ENCODE measurements at regions not wholly inside any gene's neighbourhood (a gene's known extent, or its start where the extent isn't known, plus 50 kb on each side); places are given as distances from the start of the nearest gene placed in this dataset.
"Not testable (repeated sequence)": the region's sequence is repeated elsewhere in the genome, so short reads cannot be mapped to it uniquely, and the experiment has no call there.

- DNase-seq (ENCODE audit: low spot score in 2 of 2), result peak in 1 of 2 donors; percentile 65
- TF ChIP-seq CTCF (IDR thresholded peaks at IDR 0.05), result peak; percentile 25 to 61 (median 39)
- H3K36me3 ChIP-seq, result no peaks in the 10 kb centered on the region
- no peaks in the 10 kb centered on the region for H3K4me1 ChIP-seq
- no peak overlapping the region for H3K27ac ChIP-seq
- H3K4me3 ChIP-seq, result no peak overlapping the region
- H3K9me3 ChIP-seq, result no peaks in the 10 kb centered on the region
- no peaks in the 10 kb centered on the region for H3K27me3 ChIP-seq
- intact Hi-C loops (cut with DNase I), result loop anchor here (1.0 to 10.0 kb wide), 3 partner anchors 207 to 427 kb away; no protein-coding TSS in a partner anchor
These were observed 205.5 kb downstream of the NPR3 start for GRCh38 chr5:32916648-32917047.

- no peaks in the 10 kb centered on the region for H3K4me1 ChIP-seq
- no peak for TF ChIP-seq CTCF (IDR thresholded peaks at IDR 0.05)
- no peaks in the 10 kb centered on the region for H3K9me3 ChIP-seq
- H3K27me3 ChIP-seq, result no peaks in the 10 kb centered on the region
- H3K27ac ChIP-seq, result no peak overlapping the region
- DNase-seq (ENCODE audit: low spot score in 2 of 2), result no peak
- no peaks in the 10 kb centered on the region for H3K36me3 ChIP-seq
- no peak overlapping the region for H3K4me3 ChIP-seq
- intact Hi-C loops (cut with DNase I), result no loop called here
These were observed 217.6 kb downstream of the NPR3 start for GRCh38 chr5:32928761-32929160.

GRCh38 chr5:32931438-32931837 lies 220.3 kb downstream of the NPR3 start:
- H3K36me3 ChIP-seq; H3K27me3 ChIP-seq; H3K4me3 ChIP-seq; H3K27ac ChIP-seq; H3K9me3 ChIP-seq; H3K4me1 ChIP-seq; intact Hi-C loops (cut with DNase I); DNase-seq (ENCODE audit: low spot score in 2 of 2): not testable (repeated sequence)

- Histone ChIP-seq H3K27me3 (no peaks in the 10 kb centered on the region), H3K9me3 (no peaks in the 10 kb centered on the region), H3K36me3 (no peaks in the 10 kb centered on the region), H3K4me3 (no peak overlapping the region), H3K4me1 (no peaks in the 10 kb centered on the region), H3K27ac (no peak overlapping the region)
- DNase-seq (ENCODE audit: low spot score in 2 of 2), result no peak
- intact Hi-C loops (cut with DNase I), result no loop called here
- no peak for TF ChIP-seq CTCF (IDR thresholded peaks at IDR 0.05)
These were observed 221.3 kb downstream of the NPR3 start for GRCh38 chr5:32932241-32932935.

- no peak for DNase-seq (ENCODE audit: low spot score in 2 of 2)
- no peak overlapping the region for H3K4me3 ChIP-seq
These were observed 222.6 kb downstream of the NPR3 start for GRCh38 chr5:32933692-32934091.

GRCh38 chr5:32934529-32934928 lies 223.4 kb downstream of the NPR3 start:
- H3K27ac ChIP-seq, result no peak overlapping the region
- no peak for DNase-seq (ENCODE audit: low spot score in 2 of 2)
- H3K4me1 ChIP-seq, result no peaks in the 10 kb centered on the region
- intact Hi-C loops (cut with DNase I), result no loop called here
- no peaks in the 10 kb centered on the region for H3K36me3 ChIP-seq
- no peaks in the 10 kb centered on the region for H3K27me3 ChIP-seq
- H3K9me3 ChIP-seq, result no peaks in the 10 kb centered on the region
- no peak for TF ChIP-seq CTCF (IDR thresholded peaks at IDR 0.05)
- no peak overlapping the region for H3K4me3 ChIP-seq

More at GRCh38 chr5:32933692-32934091, 222.6 kb downstream of the NPR3 start:
- no peaks in the 10 kb centered on the region for H3K36me3 ChIP-seq
- H3K27me3 ChIP-seq, result no peaks in the 10 kb centered on the region
- intact Hi-C loops (cut with DNase I), result no loop called here
- no peak overlapping the region for H3K27ac ChIP-seq
- H3K9me3 ChIP-seq, result no peaks in the 10 kb centered on the region
- H3K4me1 ChIP-seq, result no peaks in the 10 kb centered on the region
- no peak for TF ChIP-seq CTCF (IDR thresholded peaks at IDR 0.05)

All from ascending aorta (tissue), 2 donors.